NCI-H69 (cell line): ENCODE measurements at regions not wholly inside any gene's neighbourhood (a gene's known extent, or its start where the extent isn't known, plus 50 kb on each side); places are given as distances from the start of the nearest gene placed in this dataset.
A peak's percentile ranks its signal among the peaks of the same experiment; 100 is the strongest.

Experiments
- DNase-seq: peaks from one replicate; lab custom pipeline; 2025; lab: John Stamatoyannopoulos, UW

- DNase-seq, result no peak
Measured at GRCh38 chr12:124458220-124458991, 109.0 kb downstream of the NCOR2 start.

- DNase-seq, result no peak
Measured at GRCh38 chr12:124457287-124458219, 109.9 kb downstream of the NCOR2 start.

- DNase-seq, result no peak
Measured at GRCh38 chr12:124456652-124457152, 110.7 kb downstream of the NCOR2 start.

GRCh38 chr12:124456133-124456651, 111.2 kb downstream of the NCOR2 start:
- DNase-seq, result no peak

GRCh38 chr12:124455336-124455735, 112.1 kb downstream of the NCOR2 start:
- DNase-seq, result no peak

GRCh38 chr12:124454735-124455134, 112.7 kb downstream of the NCOR2 start:
- DNase-seq, result no peak

- no peak for DNase-seq
Measured at GRCh38 chr12:124454352-124454725, 113.1 kb downstream of the NCOR2 start.

- DNase-seq, result peak; percentile 63
Measured at GRCh38 chr12:124453419-124454351, 113.7 kb downstream of the NCOR2 start.

GRCh38 chr12:124452576-124453331, 114.7 kb downstream of the NCOR2 start:
- DNase-seq, result no peak

- no peak for DNase-seq
Measured at GRCh38 chr12:124451637-124452243, 115.7 kb downstream of the NCOR2 start.

GRCh38 chr12:124451016-124451415, 116.4 kb downstream of the NCOR2 start:
- no peak for DNase-seq

- no peak for DNase-seq
Measured at GRCh38 chr12:124450376-124450750, 117.0 kb downstream of the NCOR2 start.

GRCh38 chr12:124449623-124450375, 117.6 kb downstream of the NCOR2 start:
- no peak for DNase-seq

- no peak for DNase-seq
Measured at GRCh38 chr12:124448955-124449622, 118.3 kb downstream of the NCOR2 start.

- DNase-seq, result no peak
Measured at GRCh38 chr12:124448241-124448954, 119.0 kb downstream of the NCOR2 start.

- DNase-seq, result no peak
Measured at GRCh38 chr12:124446364-124446763, 121.0 kb downstream of the NCOR2 start.

- no peak for DNase-seq
Measured at GRCh38 chr12:124445826-124446225, 121.6 kb downstream of the NCOR2 start.

- no peak for DNase-seq
Measured at GRCh38 chr12:124445121-124445718, 122.2 kb downstream of the NCOR2 start.
